ENCODE measurements at regions not wholly inside any gene's neighbourhood (a gene's known extent, or its start where the extent isn't known, plus 50 kb on each side); places are given as distances from the start of the nearest gene placed in this dataset.

DNA sequence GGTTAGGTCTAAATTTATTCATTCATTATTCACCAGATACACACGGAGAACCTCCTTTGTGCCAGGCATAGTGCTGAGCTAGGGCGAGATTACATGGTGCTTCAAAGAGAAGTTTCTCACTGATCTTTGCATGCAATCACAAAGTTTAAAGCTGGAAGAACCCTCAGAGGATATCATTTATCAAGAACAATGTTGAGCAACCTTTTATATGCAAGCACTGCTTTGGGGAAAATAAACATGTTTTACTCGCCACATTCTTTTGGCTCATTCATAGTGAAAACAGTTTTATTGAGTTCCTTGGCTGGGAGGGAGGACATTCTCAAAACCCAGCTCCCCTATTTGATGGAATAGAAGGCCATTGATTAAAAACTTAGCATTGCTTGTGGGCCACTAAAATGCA is 49.8 kb upstream of the XYLT1 start:
- TF ChIP-seq YY1 (IDR thresholded peaks at IDR 0.05; ENCODE audit: insufficient read depth, insufficient read length), result no peak
- TF ChIP-seq ZNF274 (IDR thresholded peaks at IDR 0.05; ENCODE audit: low read depth, low read length), result no peak
- no peak for TF ChIP-seq SUZ12 (IDR thresholded peaks at IDR 0.05; ENCODE audit: extremely low read depth, insufficient read depth, insufficient read length)
